Vagina (tissue), 2 donors: ENCODE measurements at regions not wholly inside any gene's neighbourhood (a gene's known extent, or its start where the extent isn't known, plus 50 kb on each side); places are given as distances from the start of the nearest gene placed in this dataset.

Source experiments
- DNase-seq, 2 donors: peaks; one replicate each; pipeline ENCODE4 v3.0.0-alpha.2; 2017; ENCODE audit errors: extremely low spot score in 2 of 2
- H3K27ac ChIP-seq: fragments of 200-600 bp; sonication (generic); one replicate; pipeline ENCODE4 v1.5.1; 2019
- H3K27me3 ChIP-seq: fragments of 200-600 bp; sonication (generic); one replicate; pipeline ENCODE4 v1.5.1; 2019
- H3K36me3 ChIP-seq, 2 donors: fragments of 200-600 bp; sonication (generic); one replicate each; pipeline ENCODE4 v1.5.1; 2017 to 2019
- H3K4me1 ChIP-seq: fragments of 200-600 bp; sonication (generic); one replicate; pipeline ENCODE4 v1.5.1; 2019
- H3K4me3 ChIP-seq, 2 donors: fragments of 200-600 bp; sonication (generic); 1 replicate in 1 of 2; 2 replicates in 1 of 2; pipeline ENCODE4 v1.5.1; 2016 to 2019
- H3K9me3 ChIP-seq: fragments of 200-600 bp; sonication (generic); one replicate; pipeline ENCODE4 v1.5.1; 2019
- POLR2A ChIP-seq, 2 donors: fragments of 450-650 bp; IDR thresholded peaks; one replicate each; pipeline ENCODE4 v1.6.1; 2017; ENCODE audit warnings: antibody characterized with exemption in 2 of 2, mild to moderate bottlenecking in 2 of 2, moderate library complexity in 2 of 2
- POLR2AphosphoS5 ChIP-seq, 2 donors: sonication (generic); formaldehyde crosslinking; IDR thresholded peaks; one replicate each; pipeline ENCODE4 v1.9.0; 2017; ENCODE audit warnings: antibody characterized with exemption in 2 of 2, mild to moderate bottlenecking in 2 of 2, low read depth in 1 of 2; ENCODE audit not compliant: insufficient read depth in 1 of 2
- intact Hi-C: fragments of 100-400 bp; cut with DNase I; formaldehyde crosslinking; loops from one replicate; pipeline ENCODE4 v1.15.1; 2023
- TF ChIP-seq, protein P1 (sequence below), 3 experiments: fragments of 450-650 bp in 2 of 3; fragments of 200-600 bp in 1 of 3; sonication (generic) in 1 of 3; IDR thresholded peaks; one replicate each; pipeline ENCODE4 v1.5.1; 2017 to 2019; ENCODE audit warnings: antibody characterized with exemption in 3 of 3, mild to moderate bottlenecking in 2 of 3, moderate library complexity in 2 of 3

DNA sequence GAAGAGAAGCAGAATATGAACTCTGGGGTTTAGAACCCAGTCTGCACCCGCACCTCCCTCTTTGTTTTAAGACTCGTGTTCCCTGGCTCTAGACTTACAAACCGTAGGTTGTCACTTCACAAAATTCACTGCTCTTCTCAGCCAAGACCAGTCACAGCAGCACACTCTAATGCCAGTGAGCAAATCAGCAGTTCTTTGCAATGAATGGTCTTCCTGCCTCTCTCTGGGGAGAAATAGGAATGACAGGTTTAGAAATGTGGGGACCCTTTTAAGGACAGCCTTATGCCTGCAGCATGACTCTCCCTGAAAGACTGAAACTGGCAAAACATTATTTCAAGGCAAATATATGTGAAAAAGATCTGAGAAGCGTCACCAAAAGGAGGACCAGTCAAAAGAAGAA is 156.9 kb downstream of the KCTD15 start:
- DNase-seq = no peak
- Histone ChIP-seq H3K27ac (no peak overlapping the region), H3K9me3 (no peaks in the 10 kb centered on the region), H3K4me1 (no peaks in the 10 kb centered on the region), H3K36me3 (no peaks in the 10 kb centered on the region), H3K4me3 (no peak overlapping the region), H3K27me3 (no peaks in the 10 kb centered on the region)
- TF ChIP-seq POLR2AphosphoS5 (IDR thresholded peaks at IDR 0.05; ENCODE audit: insufficient read depth in 1 of 2, low read depth in 1 of 2) = no peak
- no peak for TF ChIP-seq POLR2A (IDR thresholded peaks at IDR 0.05)
- TF ChIP-seq, protein P1, sequence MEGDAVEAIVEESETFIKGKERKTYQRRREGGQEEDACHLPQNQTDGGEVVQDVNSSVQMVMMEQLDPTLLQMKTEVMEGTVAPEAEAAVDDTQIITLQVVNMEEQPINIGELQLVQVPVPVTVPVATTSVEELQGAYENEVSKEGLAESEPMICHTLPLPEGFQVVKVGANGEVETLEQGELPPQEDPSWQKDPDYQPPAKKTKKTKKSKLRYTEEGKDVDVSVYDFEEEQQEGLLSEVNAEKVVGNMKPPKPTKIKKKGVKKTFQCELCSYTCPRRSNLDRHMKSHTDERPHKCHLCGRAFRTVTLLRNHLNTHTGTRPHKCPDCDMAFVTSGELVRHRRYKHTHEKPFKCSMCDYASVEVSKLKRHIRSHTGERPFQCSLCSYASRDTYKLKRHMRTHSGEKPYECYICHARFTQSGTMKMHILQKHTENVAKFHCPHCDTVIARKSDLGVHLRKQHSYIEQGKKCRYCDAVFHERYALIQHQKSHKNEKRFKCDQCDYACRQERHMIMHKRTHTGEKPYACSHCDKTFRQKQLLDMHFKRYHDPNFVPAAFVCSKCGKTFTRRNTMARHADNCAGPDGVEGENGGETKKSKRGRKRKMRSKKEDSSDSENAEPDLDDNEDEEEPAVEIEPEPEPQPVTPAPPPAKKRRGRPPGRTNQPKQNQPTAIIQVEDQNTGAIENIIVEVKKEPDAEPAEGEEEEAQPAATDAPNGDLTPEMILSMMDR (IDR thresholded peaks at IDR 0.05) = no peak
- intact Hi-C loops = loop anchor here (2.0 kb wide), 1 partner anchor 45 kb away; no protein-coding TSS in a partner anchor

GRCh38 chr19:33954686-33955085 is 158.0 kb downstream of the KCTD15 start:
- TF ChIP-seq POLR2AphosphoS5 (IDR thresholded peaks at IDR 0.05; ENCODE audit: insufficient read depth in 1 of 2, low read depth in 1 of 2) (no peak), POLR2A (IDR thresholded peaks at IDR 0.05) (no peak)
- TF ChIP-seq, protein P1 (IDR thresholded peaks at IDR 0.05) = no peak
- no peaks in the 10 kb centered on the region for H3K9me3 ChIP-seq
- intact Hi-C loops = no loop called here
- no peaks in the 10 kb centered on the region for H3K27me3 ChIP-seq
- H3K4me3 ChIP-seq = no peak overlapping the region
- no peak overlapping the region for H3K27ac ChIP-seq
- no peak for DNase-seq
- H3K36me3 ChIP-seq = no peaks in the 10 kb centered on the region
- no peaks in the 10 kb centered on the region for H3K4me1 ChIP-seq

GRCh38 chr19:33956941-33957340 is 160.3 kb downstream of the KCTD15 start:
- TF ChIP-seq, protein P1 (IDR thresholded peaks at IDR 0.05) = no peak
- H3K36me3 ChIP-seq = no peaks in the 10 kb centered on the region

DNA sequence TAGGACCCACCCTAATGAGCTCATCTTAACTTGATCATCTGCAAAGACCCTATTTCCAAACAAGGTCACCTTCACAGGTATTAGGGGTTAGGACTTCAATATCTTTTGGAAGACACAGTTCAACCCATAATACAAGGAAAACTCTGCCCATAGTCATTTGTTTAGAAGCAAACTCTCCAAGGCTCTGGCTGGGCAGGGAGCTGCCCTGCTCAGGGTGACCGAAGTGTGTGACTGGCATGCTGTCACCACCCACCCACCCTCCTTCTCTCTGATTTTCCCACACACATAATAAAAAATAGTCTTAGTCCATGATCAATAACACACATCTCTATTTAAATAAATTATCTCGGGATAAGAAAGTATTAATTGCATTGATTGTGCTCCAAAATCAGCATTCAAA is 161.1 kb downstream of the KCTD15 start:
- intact Hi-C loops = no loop called here
- Histone ChIP-seq H3K27ac (no peak overlapping the region), H3K9me3 (no peaks in the 10 kb centered on the region), H3K36me3 (no peaks in the 10 kb centered on the region), H3K27me3 (no peaks in the 10 kb centered on the region), H3K4me3 (no peak overlapping the region), H3K4me1 (no peaks in the 10 kb centered on the region)
- TF ChIP-seq, protein P1 (IDR thresholded peaks at IDR 0.05) = no peak
- TF ChIP-seq POLR2A (IDR thresholded peaks at IDR 0.05) (no peak), POLR2AphosphoS5 (IDR thresholded peaks at IDR 0.05; ENCODE audit: insufficient read depth in 1 of 2, low read depth in 1 of 2) (no peak)
- peak in 1 of 2 donors; percentile 16 for DNase-seq

More at GRCh38 chr19:33956941-33957340, 160.3 kb downstream of the KCTD15 start:
- Histone ChIP-seq H3K27me3 (no peaks in the 10 kb centered on the region), H3K9me3 (no peaks in the 10 kb centered on the region), H3K4me1 (no peaks in the 10 kb centered on the region), H3K27ac (no peak overlapping the region), H3K4me3 (no peak overlapping the region)
- peak in 1 of 2 donors; percentile 27 for DNase-seq
- intact Hi-C loops = no loop called here

GRCh38 chr19:33960566-33960965 is 163.9 kb downstream of the KCTD15 start:
- no peak for TF ChIP-seq POLR2AphosphoS5 (IDR thresholded peaks at IDR 0.05; ENCODE audit: insufficient read depth in 1 of 2, low read depth in 1 of 2)
- TF ChIP-seq POLR2A (IDR thresholded peaks at IDR 0.05) = no peak
- TF ChIP-seq, protein P1 (IDR thresholded peaks at IDR 0.05) = no peak
- Histone ChIP-seq H3K4me3 (no peak overlapping the region), H3K27me3 (no peaks in the 10 kb centered on the region), H3K4me1 (no peaks in the 10 kb centered on the region), H3K9me3 (no peaks in the 10 kb centered on the region), H3K27ac (no peak overlapping the region), H3K36me3 (no peaks in the 10 kb centered on the region)
- peak in 1 of 2 donors; percentile 32 for DNase-seq
- intact Hi-C loops = no loop called here
